GM12874 (cell line): ENCODE measurements at regions not wholly inside any gene's neighbourhood (a gene's known extent, or its start where the extent isn't known, plus 50 kb on each side); places are given as distances from the start of the nearest gene placed in this dataset.

Experiments used
- TF ChIP-seq, protein P1 (sequence below): IDR thresholded peaks from 2 replicates; pipeline ENCODE4 v1.5.1; 2011; ENCODE audit warnings: low read depth, mild to moderate bottlenecking, control low read depth, low read length, moderate library complexity; ENCODE audit not compliant: insufficient read depth

DNA sequence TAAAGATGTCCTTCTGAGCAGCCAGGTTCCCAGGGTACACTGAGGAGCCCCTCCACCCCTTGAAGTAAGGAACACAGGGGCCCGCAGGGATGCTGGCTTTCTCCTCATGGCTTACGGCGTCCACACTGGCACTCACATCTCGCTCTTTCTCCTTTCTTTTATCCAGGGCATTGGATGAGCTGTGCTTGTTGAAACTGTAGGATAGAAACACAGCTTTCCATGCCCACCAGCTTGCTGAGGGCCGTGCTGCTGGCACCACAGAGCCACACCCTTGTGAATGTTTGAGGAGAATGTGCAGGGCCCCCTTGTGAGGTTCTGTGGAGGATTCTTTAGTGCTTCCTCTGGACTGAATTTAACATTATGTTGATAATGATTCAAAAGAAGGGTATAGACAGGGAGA is 51.7 kb upstream of the B3GAT1 start:
- TF ChIP-seq, protein P1, sequence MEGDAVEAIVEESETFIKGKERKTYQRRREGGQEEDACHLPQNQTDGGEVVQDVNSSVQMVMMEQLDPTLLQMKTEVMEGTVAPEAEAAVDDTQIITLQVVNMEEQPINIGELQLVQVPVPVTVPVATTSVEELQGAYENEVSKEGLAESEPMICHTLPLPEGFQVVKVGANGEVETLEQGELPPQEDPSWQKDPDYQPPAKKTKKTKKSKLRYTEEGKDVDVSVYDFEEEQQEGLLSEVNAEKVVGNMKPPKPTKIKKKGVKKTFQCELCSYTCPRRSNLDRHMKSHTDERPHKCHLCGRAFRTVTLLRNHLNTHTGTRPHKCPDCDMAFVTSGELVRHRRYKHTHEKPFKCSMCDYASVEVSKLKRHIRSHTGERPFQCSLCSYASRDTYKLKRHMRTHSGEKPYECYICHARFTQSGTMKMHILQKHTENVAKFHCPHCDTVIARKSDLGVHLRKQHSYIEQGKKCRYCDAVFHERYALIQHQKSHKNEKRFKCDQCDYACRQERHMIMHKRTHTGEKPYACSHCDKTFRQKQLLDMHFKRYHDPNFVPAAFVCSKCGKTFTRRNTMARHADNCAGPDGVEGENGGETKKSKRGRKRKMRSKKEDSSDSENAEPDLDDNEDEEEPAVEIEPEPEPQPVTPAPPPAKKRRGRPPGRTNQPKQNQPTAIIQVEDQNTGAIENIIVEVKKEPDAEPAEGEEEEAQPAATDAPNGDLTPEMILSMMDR: no peak
